ENCODE measurements at regions not wholly inside any gene's neighbourhood (a gene's known extent, or its start where the extent isn't known, plus 50 kb on each side); places are given as distances from the start of the nearest gene placed in this dataset.

DNA sequence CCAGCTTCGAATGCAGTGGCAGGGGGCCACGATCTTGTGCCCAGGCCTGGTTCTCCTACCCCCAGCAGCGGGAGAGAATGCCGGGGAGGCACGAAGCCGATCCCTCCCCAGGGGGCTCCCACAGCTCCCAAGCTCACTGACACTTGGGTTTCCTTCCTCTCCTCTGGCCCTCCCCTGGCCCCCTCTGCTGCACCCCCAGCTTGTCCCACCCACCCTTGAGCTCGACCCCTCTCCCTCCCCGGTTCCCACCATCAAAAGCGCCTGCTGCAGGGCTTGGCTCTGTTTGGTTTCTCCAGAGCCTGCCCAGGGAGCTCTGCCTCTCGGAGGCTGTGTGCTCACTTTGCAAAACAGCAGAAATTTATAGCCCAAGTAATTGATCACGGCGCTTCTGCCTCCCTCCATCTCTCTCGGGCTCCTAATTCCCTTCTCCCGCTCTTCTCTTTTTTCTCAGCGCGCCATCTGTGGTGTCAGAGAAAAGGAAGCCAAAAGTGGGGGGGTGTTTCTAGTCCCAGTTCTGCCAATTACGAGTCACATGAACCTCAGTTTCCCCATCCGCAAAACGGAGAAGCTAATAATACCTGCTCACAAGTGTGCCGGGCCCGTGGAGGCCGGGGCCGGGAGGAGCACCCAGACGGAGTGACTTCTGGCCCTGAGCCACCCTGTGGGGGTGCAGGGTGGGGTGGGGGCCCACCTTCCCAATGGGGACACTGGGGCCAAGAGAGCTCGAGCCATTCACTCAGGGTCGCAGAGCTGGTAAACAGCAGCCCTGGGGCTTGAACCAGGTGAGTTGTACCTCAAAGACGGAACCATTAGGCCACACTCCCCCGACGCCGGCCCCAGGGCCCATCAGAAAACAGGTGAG is 141.2 kb upstream of the IER5L start:
- Histone ChIP-seq H3K4me1 (ENCODE audit: insufficient read depth, low read length, poor library complexity, severe bottlenecking) (peaks cover 28% of the 10 kb centered on the region), H3K9me3 (ENCODE audit: low read depth, low read length, poor library complexity, severe bottlenecking) (no peaks in the 10 kb centered on the region), H3K27ac (ENCODE audit: low read depth, low read length, poor library complexity, severe bottlenecking) (no peak overlapping the region), H3K36me3 (ENCODE audit: insufficient read depth, low read length, poor library complexity, severe bottlenecking) (no peaks in the 10 kb centered on the region), H3K27me3 (replicated peaks; ENCODE audit: insufficient read depth, low read depth, low read length, poor library complexity) (no peaks in the 10 kb centered on the region), H3K4me3 (ENCODE audit: low read depth, low read length, poor library complexity, severe bottlenecking) (no peak overlapping the region)
- ChIA-PET CTCF (interaction anchor here (1.2 kb wide), 1 partner anchor 305 kb away, joined by 3 read pairs; no protein-coding TSS in a partner anchor), POLR2A (ENCODE audit: low non-redundant PET) (no interaction called here)
- BruUV-seq (replicated peaks) = no TSS peak
- TF ChIP-seq, protein P1, sequence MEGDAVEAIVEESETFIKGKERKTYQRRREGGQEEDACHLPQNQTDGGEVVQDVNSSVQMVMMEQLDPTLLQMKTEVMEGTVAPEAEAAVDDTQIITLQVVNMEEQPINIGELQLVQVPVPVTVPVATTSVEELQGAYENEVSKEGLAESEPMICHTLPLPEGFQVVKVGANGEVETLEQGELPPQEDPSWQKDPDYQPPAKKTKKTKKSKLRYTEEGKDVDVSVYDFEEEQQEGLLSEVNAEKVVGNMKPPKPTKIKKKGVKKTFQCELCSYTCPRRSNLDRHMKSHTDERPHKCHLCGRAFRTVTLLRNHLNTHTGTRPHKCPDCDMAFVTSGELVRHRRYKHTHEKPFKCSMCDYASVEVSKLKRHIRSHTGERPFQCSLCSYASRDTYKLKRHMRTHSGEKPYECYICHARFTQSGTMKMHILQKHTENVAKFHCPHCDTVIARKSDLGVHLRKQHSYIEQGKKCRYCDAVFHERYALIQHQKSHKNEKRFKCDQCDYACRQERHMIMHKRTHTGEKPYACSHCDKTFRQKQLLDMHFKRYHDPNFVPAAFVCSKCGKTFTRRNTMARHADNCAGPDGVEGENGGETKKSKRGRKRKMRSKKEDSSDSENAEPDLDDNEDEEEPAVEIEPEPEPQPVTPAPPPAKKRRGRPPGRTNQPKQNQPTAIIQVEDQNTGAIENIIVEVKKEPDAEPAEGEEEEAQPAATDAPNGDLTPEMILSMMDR (conservative IDR thresholded peaks at IDR 0.05; ENCODE audit: low read depth, low read length) = no peak
- no peak for TF ChIP-seq EZH2 (IDR thresholded peaks at IDR 0.05; ENCODE audit: borderline replicate concordance, low read depth, low read length, poor library complexity, severe bottlenecking)
- intact Hi-C loops (cut with micrococcal nuclease; ENCODE audit: unreplicated experiment) = no loop called here
- no peak for DNase-seq (ENCODE audit: low spot score)

DNA sequence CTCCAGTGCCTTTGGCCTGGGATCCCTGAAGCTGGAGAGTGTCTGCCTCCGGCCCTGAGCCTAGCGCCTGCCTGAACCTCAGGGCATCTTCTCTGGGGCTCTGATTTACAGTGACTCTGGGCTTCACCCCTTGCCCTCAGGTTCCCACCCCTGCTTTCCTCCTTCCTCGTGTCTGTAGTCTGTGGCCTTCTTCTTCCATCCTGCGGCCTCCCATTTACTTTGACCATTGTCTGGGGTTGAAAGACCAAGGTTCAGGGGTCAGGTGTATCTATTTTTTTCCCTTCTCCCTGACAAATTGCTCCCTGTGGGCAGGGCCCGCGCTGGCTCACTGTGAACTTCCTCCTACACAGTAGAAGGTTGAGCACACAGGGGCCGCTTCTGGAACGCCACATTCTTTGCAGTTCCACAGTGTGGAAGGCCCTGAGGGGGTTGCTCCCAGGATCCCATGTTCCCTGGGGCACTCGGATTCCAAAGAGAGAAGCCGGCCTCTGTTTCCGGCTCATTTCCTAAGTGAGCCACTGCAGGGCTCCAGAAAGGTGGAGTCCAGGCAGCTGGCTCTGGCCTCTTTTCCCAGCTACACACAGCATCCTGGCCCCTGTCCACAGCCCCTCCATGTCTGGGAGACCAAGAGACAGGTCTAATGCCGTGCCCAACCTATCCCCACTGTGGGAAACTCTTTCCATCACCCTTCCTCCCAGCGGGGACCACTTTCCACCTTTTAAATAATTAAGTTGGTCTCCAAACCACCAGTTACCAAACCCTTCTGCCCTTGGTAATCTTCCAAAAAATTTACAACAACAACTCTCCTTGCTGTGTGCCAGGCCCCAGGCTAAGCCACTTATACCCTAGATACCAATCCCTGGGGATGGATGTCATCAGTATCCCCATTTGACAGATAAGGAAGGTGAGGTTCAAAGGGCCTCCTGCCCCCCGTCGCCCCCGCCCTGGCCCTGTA is 140.3 kb upstream of the IER5L start:
- BruUV-seq (replicated peaks) = no TSS peak
- H3K27me3 ChIP-seq (replicated peaks; ENCODE audit: insufficient read depth, low read depth, low read length, poor library complexity) = no peaks in the 10 kb centered on the region
- H3K4me3 ChIP-seq (ENCODE audit: low read depth, low read length, poor library complexity, severe bottlenecking) = no peak overlapping the region
- H3K4me1 ChIP-seq (ENCODE audit: insufficient read depth, low read length, poor library complexity, severe bottlenecking) = peaks cover 28% of the 10 kb centered on the region
- H3K36me3 ChIP-seq (ENCODE audit: insufficient read depth, low read length, poor library complexity, severe bottlenecking) = no peaks in the 10 kb centered on the region
- TF ChIP-seq, protein P1 (conservative IDR thresholded peaks at IDR 0.05; ENCODE audit: low read depth, low read length) = no peak
- TF ChIP-seq EZH2 (IDR thresholded peaks at IDR 0.05; ENCODE audit: borderline replicate concordance, low read depth, low read length, poor library complexity, severe bottlenecking) = no peak
- no peaks in the 10 kb centered on the region for H3K9me3 ChIP-seq (ENCODE audit: low read depth, low read length, poor library complexity, severe bottlenecking)
- H3K27ac ChIP-seq (ENCODE audit: low read depth, low read length, poor library complexity, severe bottlenecking) = no peak overlapping the region
- DNase-seq (ENCODE audit: low spot score) = no peak
- intact Hi-C loops (cut with micrococcal nuclease; ENCODE audit: unreplicated experiment) = no loop called here
- POLR2A ChIA-PET (ENCODE audit: low non-redundant PET) = no interaction called here
- CTCF ChIA-PET = interaction anchor here (0.7 kb wide), 1 partner anchor 306 kb away, joined by 3 read pairs; no protein-coding TSS in a partner anchor

DNA sequence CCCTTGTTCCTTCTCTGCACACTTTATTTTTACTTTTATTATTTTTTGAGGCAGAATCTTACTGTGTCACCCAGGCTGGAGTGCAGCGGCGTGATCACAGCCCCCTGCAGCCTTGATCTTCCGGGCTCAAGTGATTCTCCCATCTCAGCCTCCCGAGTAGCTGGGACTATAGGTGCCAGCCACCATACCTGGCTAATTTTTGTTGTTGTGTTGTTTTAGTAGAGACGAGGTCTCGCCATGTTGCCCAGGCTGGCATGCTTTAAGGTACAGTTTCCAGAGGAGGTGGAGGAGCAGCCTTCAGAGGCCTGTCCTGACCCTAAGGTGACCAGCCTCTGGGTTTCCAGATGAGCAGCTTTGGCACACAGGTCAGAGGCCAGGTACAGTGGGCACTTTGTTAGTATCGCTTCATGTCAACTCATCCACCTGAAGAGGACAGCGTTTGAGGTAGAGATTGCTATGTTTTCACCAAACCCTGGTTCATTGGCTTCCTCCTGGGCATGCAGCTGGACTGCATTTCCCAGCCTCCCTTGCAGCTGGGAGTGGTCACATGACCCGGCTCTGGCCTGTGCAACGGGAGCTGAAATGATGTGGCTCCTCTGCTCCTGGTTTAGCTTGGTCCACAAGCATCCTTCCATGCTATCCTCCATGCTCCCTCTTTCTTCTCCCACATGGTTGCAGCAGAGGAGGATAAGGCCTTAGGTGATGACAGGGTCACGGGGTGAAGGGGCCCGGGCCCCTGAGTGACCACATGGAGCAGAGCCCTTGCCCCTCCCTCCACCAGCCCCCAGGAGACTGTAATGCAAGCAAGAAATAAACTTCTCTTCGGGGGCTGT is 139.3 kb upstream of the IER5L start:
- peak; percentile 65 for DNase-seq (ENCODE audit: low spot score)
- intact Hi-C loops (cut with micrococcal nuclease; ENCODE audit: unreplicated experiment) = no loop called here
- CTCF ChIA-PET = interaction anchor here (0.7 kb wide), 1 partner anchor 307 kb away, joined by 3 read pairs; no protein-coding TSS in a partner anchor

More for the DNA sequence above, 139.3 kb upstream of the IER5L start:
- Histone ChIP-seq H3K4me3 (ENCODE audit: low read depth, low read length, poor library complexity, severe bottlenecking) (no peak overlapping the region), H3K4me1 (ENCODE audit: insufficient read depth, low read length, poor library complexity, severe bottlenecking) (peaks cover 28% of the 10 kb centered on the region), H3K27ac (ENCODE audit: low read depth, low read length, poor library complexity, severe bottlenecking) (no peak overlapping the region), H3K36me3 (ENCODE audit: insufficient read depth, low read length, poor library complexity, severe bottlenecking) (no peaks in the 10 kb centered on the region), H3K27me3 (replicated peaks; ENCODE audit: insufficient read depth, low read depth, low read length, poor library complexity) (no peaks in the 10 kb centered on the region), H3K9me3 (ENCODE audit: low read depth, low read length, poor library complexity, severe bottlenecking) (no peaks in the 10 kb centered on the region)
- no peak for TF ChIP-seq EZH2 (IDR thresholded peaks at IDR 0.05; ENCODE audit: borderline replicate concordance, low read depth, low read length, poor library complexity, severe bottlenecking)
- TF ChIP-seq, protein P1 (conservative IDR thresholded peaks at IDR 0.05; ENCODE audit: low read depth, low read length) = no peak
- BruUV-seq (replicated peaks) = no TSS peak
- POLR2A ChIA-PET (ENCODE audit: low non-redundant PET) = no interaction called here
